Mesenchymal stem cell (in vitro differentiated cells and primary cell): ENCODE measurements at regions not wholly inside any gene's neighbourhood (a gene's known extent, or its start where the extent isn't known, plus 50 kb on each side); places are given as distances from the start of the nearest gene placed in this dataset.
A peak's percentile ranks its signal among the peaks of the same experiment; 100 is the strongest.

Experiments used
- DNase-seq: peaks from one replicate; pipeline ENCODE4 v3.0.0-alpha.2; 2013
- H2AFZ ChIP-seq: one replicate; pipeline ENCODE4 v1.6.1; 2013; ENCODE audit warnings: low read depth, mild to moderate bottlenecking, control low read depth, inconsistent platforms, low read length, moderate library complexity
- H2AK5ac ChIP-seq: 2 replicates; pipeline ENCODE4 v1.6.1; 2013; ENCODE audit warnings: low read length, moderate library complexity, mild to moderate bottlenecking, inconsistent platforms; ENCODE audit not compliant: severe bottlenecking
- H2BK120ac ChIP-seq: one replicate; pipeline ENCODE4 v1.6.1; 2013; ENCODE audit warnings: low read depth, mild to moderate bottlenecking, inconsistent platforms, low read length, moderate library complexity
- H2BK12ac ChIP-seq, 2 experiments: one replicate each; pipeline ENCODE4 v1.6.1; 2013; ENCODE audit warnings: inconsistent platforms in 2 of 2, low read length in 2 of 2, mild to moderate bottlenecking in 2 of 2, moderate library complexity in 2 of 2, control low read depth in 1 of 2
- H2BK15ac ChIP-seq: one replicate; pipeline ENCODE4 v1.6.1; 2013; ENCODE audit warnings: mild to moderate bottlenecking, low read depth, inconsistent platforms; ENCODE audit not compliant: poor library complexity, severe bottlenecking
- H2BK5ac ChIP-seq: 2 replicates; pipeline ENCODE4 v1.6.1; 2013; ENCODE audit warnings: low read depth, mild to moderate bottlenecking, low read length, control low read depth, inconsistent platforms; ENCODE audit not compliant: poor library complexity, severe bottlenecking
- H3K14ac ChIP-seq, 2 experiments: one replicate each; pipeline ENCODE4 v1.6.1; 2013; ENCODE audit warnings: inconsistent platforms in 2 of 2, low read length in 2 of 2, control low read depth in 1 of 2, mild to moderate bottlenecking in 1 of 2, moderate library complexity in 1 of 2
- H3K18ac ChIP-seq, 2 experiments: one replicate each; pipeline ENCODE4 v1.6.1; 2013; ENCODE audit warnings: inconsistent platforms in 2 of 2, low read length in 2 of 2, control low read depth in 1 of 2, low read depth in 1 of 2, mild to moderate bottlenecking in 1 of 2
- H3K23ac ChIP-seq, 2 experiments: one replicate each; pipeline ENCODE4 v1.6.1; 2013; ENCODE audit warnings: inconsistent platforms in 2 of 2, low read length in 2 of 2, mild to moderate bottlenecking in 2 of 2, moderate library complexity in 2 of 2, control low read depth in 1 of 2
- H3K27ac ChIP-seq: 2 replicates; pipeline ENCODE4 v1.5.1; 2013; ENCODE audit warnings: mild to moderate bottlenecking, moderate library complexity, low read length, control low read depth, inconsistent platforms; ENCODE audit not compliant: poor library complexity, severe bottlenecking
- H3K27me3 ChIP-seq, 2 experiments: 2 replicates each; pipeline versions ENCODE4 v1.6.1 to v1.7.0; 2013; ENCODE audit warnings: low read length in 2 of 2, mild to moderate bottlenecking in 2 of 2, moderate library complexity in 2 of 2, control low read depth in 1 of 2, inconsistent platforms in 1 of 2; ENCODE audit not compliant: control insufficient read depth in 1 of 2, insufficient read depth in 1 of 2
- H3K36me3 ChIP-seq, 2 experiments: 2 replicates each; pipeline versions ENCODE4 v1.6.1 to v1.7.0; 2013; ENCODE audit warnings: low read length in 2 of 2, control low read depth in 1 of 2, inconsistent platforms in 1 of 2, low read depth in 1 of 2, mild to moderate bottlenecking in 1 of 2; ENCODE audit not compliant: insufficient read depth in 2 of 2, control insufficient read depth in 1 of 2
- H3K4ac ChIP-seq, 2 experiments: one replicate each; pipeline ENCODE4 v1.6.1; 2013; ENCODE audit warnings: inconsistent platforms in 2 of 2, low read length in 2 of 2, mild to moderate bottlenecking in 2 of 2, moderate library complexity in 2 of 2, control low read depth in 1 of 2, low read depth in 1 of 2
- H3K4me1 ChIP-seq: 2 replicates; pipeline ENCODE4 v1.6.1; 2013; ENCODE audit warnings: low read depth, low read length, control low read depth; ENCODE audit not compliant: control insufficient read depth, insufficient read depth
- H3K4me2 ChIP-seq: 2 replicates; pipeline ENCODE4 v1.6.1; 2013; ENCODE audit warnings: low read length, mild to moderate bottlenecking, inconsistent platforms; ENCODE audit not compliant: poor library complexity, severe bottlenecking
- H3K4me3 ChIP-seq, 2 experiments: 2 replicates each; pipeline versions ENCODE4 v1.5.1 to v1.7.0; 2013; ENCODE audit warnings: low read length in 2 of 2, mild to moderate bottlenecking in 2 of 2, control low read depth in 1 of 2, low read depth in 1 of 2; ENCODE audit not compliant: insufficient read depth in 1 of 2
- H3K79me1 ChIP-seq: replicated peaks from 2 replicates; pipeline ENCODE4 v1.6.1; 2013; ENCODE audit warnings: mild to moderate bottlenecking, control low read depth, low read length, inconsistent platforms; ENCODE audit not compliant: poor library complexity, severe bottlenecking
- H3K9ac ChIP-seq: 2 replicates; pipeline ENCODE4 v1.7.0; 2013; ENCODE audit warnings: mild to moderate bottlenecking, low read length, moderate library complexity
- H3K9me3 ChIP-seq: 2 replicates; pipeline ENCODE4 v1.7.0; 2013; ENCODE audit warnings: mild to moderate bottlenecking, low read length; ENCODE audit not compliant: control insufficient read depth
- H4K8ac ChIP-seq: one replicate; pipeline ENCODE4 v1.6.1; 2013; ENCODE audit warnings: inconsistent platforms, mild to moderate bottlenecking, low read length, moderate library complexity
- H4K91ac ChIP-seq: one replicate; pipeline ENCODE4 v1.6.1; 2013; ENCODE audit warnings: mild to moderate bottlenecking, low read length, inconsistent platforms
- WGBS: methylation state at CpG from one replicate; pipeline ENCODE4 v1.1.7; 2013; ENCODE audit warnings: mixed read lengths; 5-methylcytosine and 5-hydroxymethylcytosine counted together

DNA sequence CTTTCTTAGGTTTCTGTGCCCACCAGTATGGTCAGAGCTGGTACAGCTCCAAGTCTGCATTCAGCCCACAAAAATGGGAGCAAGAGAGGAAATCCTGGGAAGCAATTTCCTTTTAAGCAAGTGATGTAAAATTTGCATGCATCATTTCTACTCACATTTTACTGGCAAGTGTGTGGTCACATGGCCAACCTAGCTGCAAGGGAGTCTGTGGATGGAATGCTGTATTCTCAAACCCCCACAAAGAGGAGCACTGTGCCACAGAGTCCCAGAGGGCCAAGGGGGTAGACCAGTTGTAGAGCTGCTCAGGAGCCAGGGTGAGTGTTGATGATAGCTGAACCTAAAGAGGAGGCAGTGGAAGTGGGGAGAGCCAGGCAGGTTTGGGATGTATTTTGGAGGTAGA, 154.3 kb upstream of the SPRY4 start:
- no peak overlapping the region for H3K4me2 ChIP-seq
- no peak overlapping the region for H3K27ac ChIP-seq
- peak overlapping the region in 1 of 2 experiments; percentile 7 for H2BK12ac ChIP-seq
- H3K27me3 ChIP-seq: no peaks in the 10 kb centered on the region
- no peak overlapping the region for H3K14ac ChIP-seq
- no peak overlapping the region for H3K9ac ChIP-seq
- no peak overlapping the region for H2BK15ac ChIP-seq
- no peak overlapping the region for H4K91ac ChIP-seq
- H3K18ac ChIP-seq: no peak overlapping the region
- no peak for DNase-seq
- H4K8ac ChIP-seq: no peak overlapping the region
- no peaks in the 10 kb centered on the region for H3K79me1 ChIP-seq
- H3K36me3 ChIP-seq: peaks cover 3 to 26% of the 10 kb centered on the region in 2 experiments
- H2AFZ ChIP-seq: no peak overlapping the region
- no peak overlapping the region for H3K23ac ChIP-seq
- H2BK120ac ChIP-seq: no peak overlapping the region
- no peak overlapping the region for H2BK5ac ChIP-seq
- H3K4ac ChIP-seq: no peak overlapping the region
- peaks cover 2% of the 10 kb centered on the region for H3K4me1 ChIP-seq
- H2AK5ac ChIP-seq: no peak overlapping the region
- H3K4me3 ChIP-seq: peak overlapping the region in 1 of 2 experiments; percentile 15
- peaks cover 10% of the 10 kb centered on the region for H3K9me3 ChIP-seq

DNA sequence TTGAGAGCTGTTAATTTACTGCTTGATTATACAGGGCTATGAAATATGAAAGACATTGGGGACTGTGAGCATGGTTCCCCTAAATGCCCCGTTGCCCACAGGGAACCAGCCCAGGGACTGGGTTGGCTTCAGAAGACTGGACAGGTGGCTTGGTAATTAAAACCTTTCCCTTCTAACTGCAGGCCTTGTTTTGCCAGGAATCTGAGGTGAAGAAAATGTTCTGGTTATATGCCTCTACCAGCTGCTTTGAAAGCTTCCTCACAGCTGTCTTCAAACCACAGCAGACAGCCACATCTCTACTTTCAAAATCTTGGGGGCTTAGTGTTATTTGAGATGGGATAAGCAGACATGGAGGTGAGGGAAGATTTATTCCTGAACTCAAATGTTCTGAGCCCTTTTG, 153.3 kb upstream of the SPRY4 start:
- no peaks in the 10 kb centered on the region for H3K79me1 ChIP-seq
- no peak overlapping the region for H3K23ac ChIP-seq
- no peak overlapping the region for H3K27ac ChIP-seq
- peaks cover 3 to 26% of the 10 kb centered on the region in 2 experiments for H3K36me3 ChIP-seq
- DNase-seq: no peak
- no peak overlapping the region for H2AFZ ChIP-seq
- H3K4me3 ChIP-seq: no peak overlapping the region
- H3K4ac ChIP-seq: no peak overlapping the region
- H2BK15ac ChIP-seq: no peak overlapping the region
- no peak overlapping the region for H2BK5ac ChIP-seq
- H3K14ac ChIP-seq: no peak overlapping the region
- no peak overlapping the region for H3K9ac ChIP-seq
- peaks cover 10% of the 10 kb centered on the region for H3K9me3 ChIP-seq
- no peak overlapping the region for H4K8ac ChIP-seq
- H2BK12ac ChIP-seq: no peak overlapping the region
- no peak overlapping the region for H3K18ac ChIP-seq
- H3K4me1 ChIP-seq: peaks cover 2% of the 10 kb centered on the region
- no peak overlapping the region for H2BK120ac ChIP-seq
- H4K91ac ChIP-seq: no peak overlapping the region
- no peak overlapping the region for H3K4me2 ChIP-seq
- no peak overlapping the region for H2AK5ac ChIP-seq
- WGBS: 100% methylated on average over 1 of the region's 1 CpG
- no peaks in the 10 kb centered on the region for H3K27me3 ChIP-seq

- Histone ChIP-seq H2BK15ac (no peak overlapping the region), H2BK120ac (no peak overlapping the region), H3K14ac (no peak overlapping the region), H3K27me3 (no peaks in the 10 kb centered on the region), H3K9ac (no peak overlapping the region), H4K8ac (no peak overlapping the region), H2AK5ac (no peak overlapping the region), H3K4me3 (no peak overlapping the region), H2BK5ac (no peak overlapping the region), H3K4ac (no peak overlapping the region), H4K91ac (no peak overlapping the region), H3K9me3 (peaks cover 10% of the 10 kb centered on the region), H3K18ac (no peak overlapping the region), H3K4me1 (peaks cover 5% of the 10 kb centered on the region), H3K4me2 (no peak overlapping the region), H3K79me1 (no peaks in the 10 kb centered on the region), H2AFZ (no peak overlapping the region), H3K23ac (no peak overlapping the region), H2BK12ac (no peak overlapping the region), H3K27ac (no peak overlapping the region), H3K36me3 (peaks cover 3 to 26% of the 10 kb centered on the region in 2 experiments)
- WGBS: 47% methylated on average over 2 of the region's 2 CpGs
- no peak for DNase-seq
These were observed 150.3 kb upstream of the SPRY4 start for GRCh38 chr5:142475102-142475513.

DNA sequence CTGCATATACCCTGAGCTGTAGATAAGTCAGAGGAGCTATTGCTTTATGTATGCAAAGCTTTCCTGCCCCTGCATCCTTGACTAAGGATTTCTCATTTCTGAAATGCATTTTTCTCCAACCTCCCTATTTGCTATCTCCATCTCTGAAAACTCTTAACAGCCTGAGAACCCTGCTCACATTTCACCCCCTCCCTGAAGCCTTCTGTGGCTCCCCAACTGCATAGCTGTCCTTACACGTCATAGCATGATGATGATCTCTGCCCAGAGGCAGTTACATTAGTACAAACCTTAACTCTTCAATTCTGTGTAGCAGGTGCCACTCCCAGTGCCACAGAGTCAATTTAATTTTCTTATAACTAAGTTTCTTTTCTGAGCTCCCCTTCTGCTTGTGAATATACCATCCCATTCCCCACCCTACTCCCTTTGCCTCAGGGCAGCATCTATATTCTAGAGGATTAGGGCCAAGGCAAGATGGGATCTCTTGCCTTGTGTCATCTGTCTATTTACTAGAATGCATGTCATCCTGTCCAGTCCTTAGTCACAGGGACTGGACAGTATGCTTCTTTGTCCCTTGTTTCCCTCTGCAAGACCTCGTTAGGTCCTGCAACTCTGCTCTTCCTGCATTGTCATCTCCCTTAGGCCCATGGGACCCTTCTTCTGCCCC, 149.7 kb upstream of the SPRY4 start:
- 65% methylated on average over 2 of the region's 2 CpGs for WGBS

More for the DNA sequence above, 149.7 kb upstream of the SPRY4 start:
- Histone ChIP-seq H3K27me3 (no peaks in the 10 kb centered on the region), H2BK15ac (no peak overlapping the region), H4K8ac (no peak overlapping the region), H3K4me1 (peaks cover 5% of the 10 kb centered on the region), H3K4me3 (no peak overlapping the region), H3K4me2 (no peak overlapping the region), H3K4ac (peak overlapping the region in 1 of 2 experiments; percentile 37), H4K91ac (no peak overlapping the region), H2AFZ (no peak overlapping the region), H3K18ac (no peak overlapping the region), H2BK5ac (no peak overlapping the region), H3K14ac (no peak overlapping the region), H3K79me1 (no peaks in the 10 kb centered on the region), H3K36me3 (peaks cover 3 to 24% of the 10 kb centered on the region in 2 experiments), H3K27ac (no peak overlapping the region), H2BK12ac (peak overlapping the region; percentile 69 to 71), H3K9me3 (peaks cover 9% of the 10 kb centered on the region), H3K23ac (no peak overlapping the region), H3K9ac (no peak overlapping the region), H2AK5ac (peak overlapping the region; percentile 1), H2BK120ac (no peak overlapping the region)
- DNase-seq: peak; percentile 37
